H1 (cell line): ENCODE measurements at regions not wholly inside any gene's neighbourhood (a gene's known extent, or its start where the extent isn't known, plus 50 kb on each side); places are given as distances from the start of the nearest gene placed in this dataset.

ENCODE experiments used
- CTCF ChIA-PET: fragments of 300-600 bp; sonication (Branson Sonifier 250); formaldehyde crosslinking; loops from one replicate; lab custom pipeline; 2021; ENCODE audit not compliant: partially characterized antibody; lab: Charles Lee
- POLR2A ChIA-PET: fragments of 300-600 bp; sonication (Branson Sonifier 250); formaldehyde crosslinking; loops from one replicate; lab custom pipeline; 2021; ENCODE audit warnings: inconsistent platforms; ENCODE audit not compliant: partially characterized antibody; lab: Charles Lee
- DNase-seq, 2 experiments: peaks; one replicate each; pipeline versions ENCODE4 v3.0.0 to v3.0.0-alpha.2; 2010 to 2022; ENCODE audit warnings: low spot score in 2 of 2, low read depth in 1 of 2, mixed read lengths in 1 of 2
- FAIRE-seq: peaks from 2 replicates; lab custom pipeline; 2011; peaks lifted over from hg19 to GRCh38; lab: Jason Lieb, UNC
- H2AFZ ChIP-seq: 2 replicates; pipeline ENCODE4 v1.8.1; 2012; ENCODE audit warnings: low read length, inconsistent platforms
- H2AK5ac ChIP-seq: 2 replicates; pipeline ENCODE4 v1.6.1; 2013; ENCODE audit warnings: low read depth, low read length
- H2BK120ac ChIP-seq: replicated peaks from 2 replicates; pipeline ENCODE3; 2013; ENCODE audit warnings: low read depth, low read length, inconsistent platforms
- H2BK12ac ChIP-seq: 2 replicates; pipeline ENCODE4 v1.6.1; 2013; ENCODE audit warnings: low read depth, low read length
- H2BK15ac ChIP-seq: 2 replicates; pipeline ENCODE4 v1.6.1; 2013; ENCODE audit warnings: low read length
- H2BK20ac ChIP-seq: 2 replicates; pipeline ENCODE4 v1.6.1; 2013; ENCODE audit warnings: low read length
- H2BK5ac ChIP-seq: 2 replicates; pipeline ENCODE4 v1.6.1; 2013; ENCODE audit warnings: low read depth, low read length
- H3K14ac ChIP-seq: 2 replicates; pipeline ENCODE4 v1.6.1; 2013; ENCODE audit warnings: inconsistent platforms; ENCODE audit not compliant: insufficient read length
- H3K18ac ChIP-seq: 2 replicates; pipeline ENCODE4 v1.6.1; 2013; ENCODE audit warnings: low read length; ENCODE audit errors: extremely low read depth
- H3K23ac ChIP-seq: 2 replicates; pipeline ENCODE4 v1.6.1; 2013; ENCODE audit warnings: inconsistent platforms; ENCODE audit not compliant: insufficient read length
- H3K23me2 ChIP-seq: 2 replicates; pipeline ENCODE4 v1.6.1; 2013; ENCODE audit warnings: low read depth, low read length
- H3K27ac ChIP-seq: 2 replicates; pipeline ENCODE4 v1.6.1; 2011; ENCODE audit warnings: low read depth, low read length, inconsistent platforms
- H3K27me3 ChIP-seq, 4 experiments: replicated peaks in 1 of 4; 1 replicate in 1 of 4; 2 replicates in 3 of 4; pipeline versions ENCODE4 v1.6.1 to v1.8.1; 2011 to 2013; ENCODE audit warnings: low read length in 3 of 4, mild to moderate bottlenecking in 3 of 4, inconsistent platforms in 2 of 4, mixed read lengths in 2 of 4, moderate library complexity in 1 of 4; ENCODE audit not compliant: control insufficient read depth in 3 of 4, insufficient read depth in 3 of 4; ENCODE audit errors: extremely low read depth in 1 of 4
- H3K36me3 ChIP-seq, 4 experiments: 2 replicates each; pipeline versions ENCODE4 v1.6.1 to v1.8.1; 2011 to 2013; ENCODE audit warnings: mild to moderate bottlenecking in 4 of 4, low read length in 3 of 4, moderate library complexity in 2 of 4, control low read depth in 1 of 4, inconsistent platforms in 1 of 4; ENCODE audit not compliant: insufficient read depth in 4 of 4, control insufficient read depth in 2 of 4
- H3K4ac ChIP-seq: replicated peaks from 2 replicates; pipeline ENCODE3; 2013; ENCODE audit warnings: low read length, low read depth, mixed read lengths, inconsistent platforms; ENCODE audit not compliant: insufficient read length
- H3K4me1 ChIP-seq, 4 experiments: replicated peaks in 1 of 4; 1 replicate in 1 of 4; 2 replicates in 3 of 4; pipeline versions ENCODE4 v1.6.1 to v1.8.1; 2011 to 2013; ENCODE audit warnings: low read length in 3 of 4, inconsistent platforms in 2 of 4, mixed read lengths in 1 of 4; ENCODE audit not compliant: insufficient read depth in 4 of 4, control insufficient read depth in 3 of 4
- H3K4me2 ChIP-seq, 2 experiments: 2 replicates each; pipeline versions ENCODE4 v1.6.1 to v1.8.1; 2011 to 2013; ENCODE audit warnings: low read depth in 2 of 2, low read length in 2 of 2, control low read depth in 1 of 2, inconsistent platforms in 1 of 2, mild to moderate bottlenecking in 1 of 2; ENCODE audit not compliant: insufficient read depth in 1 of 2
- H3K4me3 ChIP-seq, 4 experiments: fragments of 200-600, 300-600 bp in 1 of 4; sonication (generic), shearing (Covaris generic), sonication (Bioruptor Twin) in 1 of 4; 2 replicates each; pipeline versions ENCODE4 v1.5.1 to v1.8.1; 2011 to 2016; ENCODE audit warnings: low read length in 4 of 4, low read depth in 3 of 4, control low read depth in 2 of 4, inconsistent platforms in 2 of 4, mild to moderate bottlenecking in 2 of 4, mixed read lengths in 1 of 4, moderate library complexity in 1 of 4; ENCODE audit not compliant: insufficient read depth in 2 of 4; ENCODE audit errors: extremely low read depth in 1 of 4
- H3K56ac ChIP-seq: replicated peaks from 2 replicates; pipeline ENCODE3; 2013; ENCODE audit warnings: low read depth, mild to moderate bottlenecking, mixed read lengths, low read length, inconsistent platforms; ENCODE audit not compliant: insufficient read length
- H3K79me1 ChIP-seq: 2 replicates; pipeline ENCODE4 v1.6.1; 2013; ENCODE audit warnings: low read depth, low read length, control low read depth
- H3K79me2 ChIP-seq, 2 experiments: 2 replicates each; pipeline versions ENCODE4 v1.6.1 to v1.8.1; 2012 to 2013; ENCODE audit warnings: low read length in 2 of 2, mild to moderate bottlenecking in 2 of 2, inconsistent platforms in 1 of 2; ENCODE audit not compliant: insufficient read depth in 2 of 2, control insufficient read depth in 1 of 2
- H3K9ac ChIP-seq, 4 experiments: replicated peaks in 1 of 4; 1 replicate in 1 of 4; 2 replicates in 3 of 4; pipeline versions ENCODE4 v1.6.1 to v1.8.1; 2011 to 2013; ENCODE audit warnings: low read depth in 3 of 4, low read length in 3 of 4, control low read depth in 2 of 4, mild to moderate bottlenecking in 2 of 4, moderate library complexity in 2 of 4, inconsistent platforms in 1 of 4; ENCODE audit errors: extremely low read depth in 1 of 4
- H3K9me3 ChIP-seq, 2 experiments: 2 replicates each; pipeline versions ENCODE4 v1.6.1 to v1.8.1; 2012 to 2013; ENCODE audit warnings: mild to moderate bottlenecking in 2 of 2, moderate library complexity in 2 of 2, control low read depth in 1 of 2, inconsistent platforms in 1 of 2, low read depth in 1 of 2, low read length in 1 of 2, mixed read lengths in 1 of 2; ENCODE audit not compliant: insufficient read depth in 2 of 2
- H4K20me1 ChIP-seq, 2 experiments: replicated peaks in 1 of 2; 2 replicates each; pipeline versions ENCODE3 to v1.8.1; 2011 to 2013; ENCODE audit warnings: inconsistent platforms in 2 of 2, low read length in 2 of 2, mild to moderate bottlenecking in 1 of 2; ENCODE audit not compliant: insufficient read depth in 2 of 2, control insufficient read depth in 1 of 2
- H4K5ac ChIP-seq: 2 replicates; pipeline ENCODE4 v1.6.1; 2013; ENCODE audit warnings: low read length, low read depth, mixed read lengths, inconsistent platforms; ENCODE audit not compliant: insufficient read length
- H4K8ac ChIP-seq: 2 replicates; pipeline ENCODE4 v1.8.0; 2013; ENCODE audit warnings: mild to moderate bottlenecking, moderate library complexity, low read length, inconsistent platforms; ENCODE audit not compliant: insufficient read depth; ENCODE audit errors: extremely low read depth
- H4K91ac ChIP-seq: replicated peaks from 2 replicates; pipeline ENCODE3; 2013; ENCODE audit warnings: low read length, mixed read lengths, inconsistent platforms; ENCODE audit not compliant: insufficient read length
- BACH1 ChIP-seq: IDR thresholded peaks from 2 replicates; pipeline ENCODE4 v1.6.1; 2012; ENCODE audit warnings: low read length, improper control_type of control experiment
- CEBPB ChIP-seq: IDR thresholded peaks from 2 replicates; pipeline ENCODE4 v1.6.1; 2012; ENCODE audit warnings: low read depth, low read length
- CHD2 ChIP-seq: IDR thresholded peaks from 2 replicates; pipeline ENCODE4 v1.6.1; 2012; ENCODE audit warnings: low read length, improper control_type of control experiment
- CREB1 ChIP-seq: IDR thresholded peaks from 2 replicates; pipeline ENCODE4 v1.6.1; 2012; ENCODE audit warnings: inconsistent platforms
- EGR1 ChIP-seq: IDR thresholded peaks from 2 replicates; pipeline ENCODE4 v1.6.1; 2011; ENCODE audit warnings: low read depth, low read length, borderline replicate concordance
- JUND ChIP-seq: IDR thresholded peaks from 2 replicates; pipeline ENCODE4 v1.6.1; 2011; ENCODE audit warnings: mild to moderate bottlenecking, improper control_type of control experiment, low read length
- NANOG ChIP-seq: IDR thresholded peaks from 2 replicates; pipeline ENCODE4 v1.6.1; 2011; ENCODE audit warnings: low read length, low read depth, mild to moderate bottlenecking, inconsistent platforms; ENCODE audit not compliant: insufficient read depth, poor library complexity, severe bottlenecking
- NRF1 ChIP-seq: IDR thresholded peaks from 2 replicates; pipeline ENCODE4 v1.6.1; 2011; ENCODE audit warnings: mild to moderate bottlenecking, low read depth, low read length, improper control_type of control experiment
- RBBP5 ChIP-seq: IDR thresholded peaks from 2 replicates; pipeline ENCODE4 v1.7.1; 2012; ENCODE audit warnings: low read depth, mild to moderate bottlenecking, inconsistent platforms, low read length, moderate library complexity, borderline replicate concordance
- RNF2 ChIP-seq: fragments of 200-900, 300-1000 bp; sonication (generic); IDR thresholded peaks from 2 replicates; pipeline ENCODE4 v1.7.1; 2016; ENCODE audit warnings: borderline replicate concordance, low read depth, mild to moderate bottlenecking, antibody characterized with exemption, low read length; ENCODE audit not compliant: poor library complexity, severe bottlenecking; ENCODE audit errors: missing control alignments
- SIRT6 ChIP-seq: IDR thresholded peaks from one replicate; pipeline ENCODE4 v1.7.1; 2012; ENCODE audit warnings: low read length, inconsistent platforms
- SRF ChIP-seq: IDR thresholded peaks from 2 replicates; pipeline ENCODE4 v1.6.1; 2011; ENCODE audit warnings: mild to moderate bottlenecking, low read depth, low read length, moderate library complexity
- TAF7 ChIP-seq: optimal IDR thresholded peaks from 2 replicates; pipeline ENCODE3; 2011; ENCODE audit warnings: low read depth, mild to moderate bottlenecking, inconsistent platforms, low read length, moderate library complexity, borderline replicate concordance
- TBP ChIP-seq: IDR thresholded peaks from 2 replicates; pipeline ENCODE4 v1.6.1; 2011; ENCODE audit warnings: low read depth, low read length, improper control_type of control experiment
- TEAD4 ChIP-seq: IDR thresholded peaks from 2 replicates; pipeline ENCODE4 v1.6.1; 2012; ENCODE audit warnings: low read depth, low read length, inconsistent platforms, mixed read lengths
- WGBS, 2 experiments: shearing (Covaris generic) in 1 of 2; methylation state at CpG; one replicate each; pipeline versions ENCODE4 v1.1.6 to v1.1.7; 2013 to 2015; ENCODE audit warnings: low lambda C conversion rate in 2 of 2, mixed read lengths in 2 of 2, inconsistent platforms in 1 of 2, low coverage in 1 of 2, missing lambda C conversion rate in 1 of 2; ENCODE audit not compliant: insufficient replicate concordance in 2 of 2, insufficient coverage in 1 of 2, insufficient read length in 1 of 2; ENCODE audit errors: extremely low coverage in 1 of 2, missing lambda C conversion rate in 1 of 2; 5-methylcytosine and 5-hydroxymethylcytosine counted together
- TF ChIP-seq, protein P1 (sequence below): IDR thresholded peaks from 2 replicates; pipeline ENCODE4 v1.6.1; 2011; ENCODE audit warnings: low read depth, mild to moderate bottlenecking, low read length; ENCODE audit not compliant: insufficient read depth

DNA sequence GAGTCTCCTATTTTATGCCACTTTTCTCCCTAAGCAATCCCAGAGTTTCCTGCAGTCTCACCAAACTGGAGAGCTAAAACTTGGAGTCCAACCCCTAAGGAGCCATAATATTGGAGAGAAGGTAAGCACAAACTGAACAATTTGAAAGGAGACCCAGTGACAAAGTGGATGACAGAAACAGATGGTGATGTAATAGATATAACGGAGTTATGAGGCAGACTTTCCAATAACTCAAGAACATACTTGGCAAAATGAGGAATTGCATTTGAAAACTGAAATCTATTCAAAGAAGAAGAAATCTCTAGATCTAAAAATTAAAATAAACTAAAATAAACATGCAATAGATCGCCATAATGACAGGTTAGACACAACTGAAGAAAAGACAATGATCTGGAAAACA lies 200.9 kb upstream of the MIR17HG start:
- H3K23ac ChIP-seq: no peak overlapping the region
- no peaks in the 10 kb centered on the region for H3K9me3 ChIP-seq
- ChIA-PET CTCF (interaction anchor here (0.6 to 3.6 kb wide), 4 partner anchors 10 to 167 kb away, joined by 3 to 25 read pairs (median 4); no protein-coding TSS in a partner anchor), POLR2A (no interaction called here)
- no peak overlapping the region for H4K91ac ChIP-seq
- H3K4me3 ChIP-seq: no peak overlapping the region
- no peaks in the 10 kb centered on the region for H3K36me3 ChIP-seq
- no peak overlapping the region for H3K56ac ChIP-seq
- H3K79me2 ChIP-seq: no peaks in the 10 kb centered on the region
- no peak overlapping the region for H3K4ac ChIP-seq
- no peak overlapping the region for H3K27ac ChIP-seq
- H2BK120ac ChIP-seq: no peak overlapping the region
- 89% methylated on average over 2 of the region's 2 CpGs; no CpG with 5 or more reads in 1 of the 2 experiments for WGBS, 2 experiments
- H4K8ac ChIP-seq: no peak overlapping the region
- H2BK5ac ChIP-seq: no peak overlapping the region
- FAIRE-seq (no peak), DNase-seq (no peak)
- no peaks in the 10 kb centered on the region for H3K23me2 ChIP-seq
- H3K4me2 ChIP-seq: no peak overlapping the region
- no peak overlapping the region for H2BK20ac ChIP-seq
- H2AFZ ChIP-seq: no peak overlapping the region
- no peak overlapping the region for H2BK15ac ChIP-seq
- H3K79me1 ChIP-seq: no peaks in the 10 kb centered on the region
- no peaks in the 10 kb centered on the region for H3K4me1 ChIP-seq
- H3K9ac ChIP-seq: no peak overlapping the region
- no peak overlapping the region for H2AK5ac ChIP-seq
- no peak overlapping the region for H3K14ac ChIP-seq
- no peaks in the 10 kb centered on the region for H4K20me1 ChIP-seq
- no peak overlapping the region for H4K5ac ChIP-seq
- no peaks in the 10 kb centered on the region for H3K27me3 ChIP-seq
- H2BK12ac ChIP-seq: no peak overlapping the region
- no peak overlapping the region for H3K18ac ChIP-seq
- no peak for TF ChIP-seq CREB1
- no peak for TF ChIP-seq CEBPB
- no peak for TF ChIP-seq SIRT6
- TF ChIP-seq, protein P1, sequence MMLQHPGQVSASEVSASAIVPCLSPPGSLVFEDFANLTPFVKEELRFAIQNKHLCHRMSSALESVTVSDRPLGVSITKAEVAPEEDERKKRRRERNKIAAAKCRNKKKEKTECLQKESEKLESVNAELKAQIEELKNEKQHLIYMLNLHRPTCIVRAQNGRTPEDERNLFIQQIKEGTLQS: no peak
- no peak for TF ChIP-seq RBBP5
- TF ChIP-seq NANOG: no peak
- TF ChIP-seq CHD2: no peak
- TF ChIP-seq RNF2: no peak
- no peak for TF ChIP-seq TEAD4
- TF ChIP-seq JUND: no peak
- TF ChIP-seq NRF1: no peak
- no peak for TF ChIP-seq SRF
- TF ChIP-seq TBP: no peak
- no peak for TF ChIP-seq EGR1
- no peak for TF ChIP-seq BACH1
- TF ChIP-seq TAF7: no peak
